ENCODE measurements at regions not wholly inside any gene's neighbourhood (a gene's known extent, or its start where the extent isn't known, plus 50 kb on each side); places are given as distances from the start of the nearest gene placed in this dataset.

GRCh38 chr6:169035385-169036240, 218.0 kb downstream of the THBS2 start:
- DNase-seq (ENCODE audit: extremely low spot score) = no peak
- CTCF ChIA-PET = no interaction called here
- TF ChIP-seq, protein P1, sequence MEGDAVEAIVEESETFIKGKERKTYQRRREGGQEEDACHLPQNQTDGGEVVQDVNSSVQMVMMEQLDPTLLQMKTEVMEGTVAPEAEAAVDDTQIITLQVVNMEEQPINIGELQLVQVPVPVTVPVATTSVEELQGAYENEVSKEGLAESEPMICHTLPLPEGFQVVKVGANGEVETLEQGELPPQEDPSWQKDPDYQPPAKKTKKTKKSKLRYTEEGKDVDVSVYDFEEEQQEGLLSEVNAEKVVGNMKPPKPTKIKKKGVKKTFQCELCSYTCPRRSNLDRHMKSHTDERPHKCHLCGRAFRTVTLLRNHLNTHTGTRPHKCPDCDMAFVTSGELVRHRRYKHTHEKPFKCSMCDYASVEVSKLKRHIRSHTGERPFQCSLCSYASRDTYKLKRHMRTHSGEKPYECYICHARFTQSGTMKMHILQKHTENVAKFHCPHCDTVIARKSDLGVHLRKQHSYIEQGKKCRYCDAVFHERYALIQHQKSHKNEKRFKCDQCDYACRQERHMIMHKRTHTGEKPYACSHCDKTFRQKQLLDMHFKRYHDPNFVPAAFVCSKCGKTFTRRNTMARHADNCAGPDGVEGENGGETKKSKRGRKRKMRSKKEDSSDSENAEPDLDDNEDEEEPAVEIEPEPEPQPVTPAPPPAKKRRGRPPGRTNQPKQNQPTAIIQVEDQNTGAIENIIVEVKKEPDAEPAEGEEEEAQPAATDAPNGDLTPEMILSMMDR (IDR thresholded peaks at IDR 0.05; ENCODE audit: control extremely low read depth, extremely low read depth, low read depth, missing control alignments) = no peak
- POLR2A ChIA-PET = no interaction called here

GRCh38 chr6:169034516-169035167, 219.0 kb downstream of the THBS2 start:
- ChIA-PET POLR2A (no interaction called here), CTCF (no interaction called here)
- DNase-seq (ENCODE audit: extremely low spot score) = no peak
- TF ChIP-seq, protein P1 (IDR thresholded peaks at IDR 0.05; ENCODE audit: control extremely low read depth, extremely low read depth, low read depth, missing control alignments) = no peak

DNA sequence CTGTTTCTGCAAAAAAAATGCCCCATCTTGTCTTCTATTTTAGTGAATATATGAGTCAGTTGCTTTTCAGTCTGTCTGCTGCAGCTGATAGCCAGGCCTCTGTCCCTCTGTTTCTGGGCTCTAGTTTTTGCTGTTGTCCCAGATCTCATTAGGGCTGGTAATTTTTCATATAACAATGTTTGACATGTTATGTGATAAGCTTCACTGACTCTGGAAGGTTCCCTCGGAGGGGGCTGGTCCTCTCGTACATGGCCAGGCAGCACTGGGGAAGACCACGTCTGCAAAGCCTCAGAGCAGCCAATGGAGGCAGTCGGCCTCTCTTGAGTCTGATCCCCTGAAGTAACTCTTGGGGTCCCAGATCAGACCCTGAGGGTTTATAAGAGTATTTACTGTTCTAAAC, 223.8 kb downstream of the THBS2 start:
- DNase-seq (ENCODE audit: extremely low spot score) = no peak
- CTCF ChIA-PET = interaction anchor here (1.7 kb wide), 1 partner anchor 11 kb away, joined by 5 read pairs; no protein-coding TSS in a partner anchor
- POLR2A ChIA-PET = no interaction called here
- TF ChIP-seq, protein P1 (IDR thresholded peaks at IDR 0.05; ENCODE audit: control extremely low read depth, extremely low read depth, low read depth, missing control alignments) = no peak

DNA sequence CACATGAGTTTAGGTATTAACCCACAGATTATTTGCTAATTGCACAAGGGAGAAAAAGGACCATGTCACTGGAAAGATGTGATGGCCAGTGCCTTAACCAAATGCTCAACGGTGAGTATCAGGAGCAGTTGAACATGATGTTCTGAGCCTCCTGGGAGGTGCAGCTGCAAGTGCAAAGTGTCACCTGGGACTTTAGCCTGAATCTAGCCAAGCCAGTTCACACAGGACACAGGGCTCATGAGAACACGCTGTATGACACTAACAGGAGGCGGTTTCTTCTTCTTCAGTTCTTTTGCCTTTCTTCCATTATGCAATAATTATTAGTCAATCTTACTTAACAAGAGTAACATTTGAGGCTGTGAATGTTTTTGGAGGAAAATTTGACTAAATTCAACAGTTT, 225.3 kb downstream of the THBS2 start:
- POLR2A ChIA-PET = no interaction called here

GRCh38 chr6:169026175-169026574, 227.5 kb downstream of the THBS2 start:
- DNase-seq (ENCODE audit: extremely low spot score) = no peak
- ChIA-PET CTCF (no interaction called here), POLR2A (no interaction called here)
- TF ChIP-seq, protein P1 (IDR thresholded peaks at IDR 0.05; ENCODE audit: control extremely low read depth, extremely low read depth, low read depth, missing control alignments) = no peak

More for the DNA sequence above, 225.3 kb downstream of the THBS2 start:
- no peak for DNase-seq (ENCODE audit: extremely low spot score)
- TF ChIP-seq, protein P1 (IDR thresholded peaks at IDR 0.05; ENCODE audit: control extremely low read depth, extremely low read depth, low read depth, missing control alignments) = no peak
- CTCF ChIA-PET = no interaction called here

GRCh38 chr6:169024047-169024660, 229.5 kb downstream of the THBS2 start:
- TF ChIP-seq, protein P1 (IDR thresholded peaks at IDR 0.05; ENCODE audit: control extremely low read depth, extremely low read depth, low read depth, missing control alignments) = no peak
- DNase-seq (ENCODE audit: extremely low spot score) = no peak
- ChIA-PET POLR2A (no interaction called here), CTCF (interaction anchor here (1.3 kb wide), 1 partner anchor 10 kb away, joined by 3 read pairs; no protein-coding TSS in a partner anchor)

Data from GM10248 (cell line).